Fibroblast of lung (primary cell): ENCODE measurements at regions not wholly inside any gene's neighbourhood (a gene's known extent, or its start where the extent isn't known, plus 50 kb on each side); places are given as distances from the start of the nearest gene placed in this dataset.
"Not testable (repeated sequence)": the region's sequence is repeated elsewhere in the genome, so short reads cannot be mapped to it uniquely, and the experiment has no call there.

Source experiments
- EZH2 ChIP-seq: IDR thresholded peaks from 2 replicates; pipeline ENCODE4 v1.5.1; 2012; ENCODE audit warnings: low read length, control low read depth, mild to moderate bottlenecking; ENCODE audit errors: missing control alignments
- TF ChIP-seq, protein P1 (sequence below), 2 donors: IDR thresholded peaks in 1 of 2; conservative IDR thresholded peaks in 1 of 2; 1 replicate in 1 of 2; 2 replicates in 1 of 2; pipeline ENCODE4 v1.5.1; 2011 to 2012; ENCODE audit warnings: low read length in 2 of 2, control low read depth in 1 of 2, inconsistent platforms in 1 of 2, low read depth in 1 of 2, mild to moderate bottlenecking in 1 of 2

DNA sequence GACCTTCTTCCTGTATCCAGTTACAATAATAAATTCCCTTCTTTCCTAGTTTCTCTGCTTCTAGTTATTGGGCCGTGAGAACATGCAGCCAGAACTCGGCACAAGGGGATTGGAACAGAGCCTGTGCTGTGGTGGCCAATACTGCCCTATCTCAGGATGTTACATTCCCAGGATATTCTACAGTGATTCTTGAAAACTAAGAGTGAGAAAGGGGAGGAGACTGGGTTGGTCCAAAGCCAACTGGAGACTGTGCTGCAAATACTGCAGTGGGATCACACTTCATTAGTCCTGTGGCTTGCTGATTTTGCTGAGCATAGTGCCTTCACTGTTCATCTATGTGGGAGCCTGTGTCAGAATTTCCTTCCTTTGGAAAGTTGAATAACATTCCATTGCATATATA, 456.8 kb downstream of the RPIA start:
- TF ChIP-seq, protein P1, sequence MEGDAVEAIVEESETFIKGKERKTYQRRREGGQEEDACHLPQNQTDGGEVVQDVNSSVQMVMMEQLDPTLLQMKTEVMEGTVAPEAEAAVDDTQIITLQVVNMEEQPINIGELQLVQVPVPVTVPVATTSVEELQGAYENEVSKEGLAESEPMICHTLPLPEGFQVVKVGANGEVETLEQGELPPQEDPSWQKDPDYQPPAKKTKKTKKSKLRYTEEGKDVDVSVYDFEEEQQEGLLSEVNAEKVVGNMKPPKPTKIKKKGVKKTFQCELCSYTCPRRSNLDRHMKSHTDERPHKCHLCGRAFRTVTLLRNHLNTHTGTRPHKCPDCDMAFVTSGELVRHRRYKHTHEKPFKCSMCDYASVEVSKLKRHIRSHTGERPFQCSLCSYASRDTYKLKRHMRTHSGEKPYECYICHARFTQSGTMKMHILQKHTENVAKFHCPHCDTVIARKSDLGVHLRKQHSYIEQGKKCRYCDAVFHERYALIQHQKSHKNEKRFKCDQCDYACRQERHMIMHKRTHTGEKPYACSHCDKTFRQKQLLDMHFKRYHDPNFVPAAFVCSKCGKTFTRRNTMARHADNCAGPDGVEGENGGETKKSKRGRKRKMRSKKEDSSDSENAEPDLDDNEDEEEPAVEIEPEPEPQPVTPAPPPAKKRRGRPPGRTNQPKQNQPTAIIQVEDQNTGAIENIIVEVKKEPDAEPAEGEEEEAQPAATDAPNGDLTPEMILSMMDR (conservative IDR thresholded peaks at IDR 0.05 in 1 of 2, IDR thresholded peaks at IDR 0.05 in 1 of 2; ENCODE audit: low read depth in 1 of 2, low read length in 2 of 2), result not testable (repeated sequence)
- not testable (repeated sequence) for TF ChIP-seq EZH2
